Stimulated activated CD8-positive, alpha-beta memory T cell treated with anti-CD3 and anti-CD28 coated beads, Interleukin-12 subunit alpha, Interleukin-12 subunit beta, amount 100 ng/mL, for 24 hours (primary cell): ENCODE measurements at regions not wholly inside any gene's neighbourhood (a gene's known extent, or its start where the extent isn't known, plus 50 kb on each side); places are given as distances from the start of the nearest gene placed in this dataset.
"Not testable (repeated sequence)": the region's sequence is repeated elsewhere in the genome, so short reads cannot be mapped to it uniquely, and the experiment has no call there.

Experiments
- DNase-seq: peaks from one replicate; pipeline ENCODE4 v3.0.0-alpha.2; 2020; ENCODE audit errors: extremely low read depth

DNA sequence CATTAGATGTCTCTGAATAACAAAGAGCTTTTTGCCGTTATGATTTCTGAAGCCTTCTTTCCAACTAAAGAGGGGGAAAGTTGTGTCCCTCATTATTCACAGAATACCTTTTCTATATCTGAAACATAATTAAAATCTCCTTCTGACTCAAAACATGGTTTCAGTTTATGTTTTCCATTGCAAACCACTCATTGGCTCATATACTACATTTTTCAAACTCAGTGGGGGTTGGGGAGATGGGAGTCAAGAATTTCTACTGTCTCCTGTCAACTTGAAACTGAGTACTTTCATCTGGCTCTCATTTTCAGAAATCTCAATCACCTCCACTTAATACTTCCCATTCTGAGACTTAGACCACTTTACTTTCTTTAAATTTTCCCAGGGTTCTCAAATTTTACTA, 1839.5 kb upstream of the PCDH10 start:
- no peak for DNase-seq

GRCh38 chr4:131316086-131316485, 1833.0 kb upstream of the PCDH10 start:
- no peak for DNase-seq

DNA sequence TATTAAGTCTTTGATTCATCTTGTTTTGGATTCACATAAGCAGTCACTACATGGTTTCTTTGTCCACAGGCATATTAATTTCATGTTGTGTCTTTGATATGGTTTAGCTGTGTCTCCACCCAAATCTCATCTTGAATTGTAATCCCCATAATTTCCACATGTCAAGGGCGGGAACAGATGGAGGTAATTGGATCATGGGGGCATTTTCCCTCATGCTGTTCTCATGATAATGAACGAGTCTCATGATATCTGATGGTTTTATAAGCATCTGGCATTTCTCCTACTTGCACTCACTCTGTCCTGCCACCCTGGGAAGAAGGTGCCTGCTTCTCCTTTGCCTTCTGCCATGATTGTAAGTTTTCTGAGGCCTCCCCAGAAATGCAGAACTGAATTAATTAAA, 1811.2 kb upstream of the PCDH10 start:
- no peak for DNase-seq

DNA sequence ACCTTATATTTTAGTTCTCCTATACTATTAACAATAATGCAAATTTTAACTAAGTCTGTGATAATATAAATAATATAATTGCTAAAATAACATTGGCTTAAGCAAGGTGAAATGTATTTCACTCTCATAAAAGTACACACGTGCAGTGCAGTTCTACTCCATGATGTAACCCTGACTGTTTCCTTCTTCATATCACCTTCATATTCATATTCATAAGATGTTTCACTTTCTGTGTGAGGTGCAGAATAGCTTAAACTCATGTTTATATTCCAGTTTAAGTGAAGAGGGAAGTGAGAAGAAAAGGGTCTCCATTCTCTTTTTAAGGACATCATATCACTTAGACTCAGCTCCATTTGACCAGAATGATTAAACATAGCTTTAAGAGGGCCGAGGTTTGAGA, 1810.0 kb upstream of the PCDH10 start:
- DNase-seq, result no peak

- DNase-seq, result no peak
These were observed 1804.3 kb upstream of the PCDH10 start for GRCh38 chr4:131344761-131345160.

GRCh38 chr4:131347816-131348215, 1801.3 kb upstream of the PCDH10 start:
- DNase-seq, result no peak

DNA sequence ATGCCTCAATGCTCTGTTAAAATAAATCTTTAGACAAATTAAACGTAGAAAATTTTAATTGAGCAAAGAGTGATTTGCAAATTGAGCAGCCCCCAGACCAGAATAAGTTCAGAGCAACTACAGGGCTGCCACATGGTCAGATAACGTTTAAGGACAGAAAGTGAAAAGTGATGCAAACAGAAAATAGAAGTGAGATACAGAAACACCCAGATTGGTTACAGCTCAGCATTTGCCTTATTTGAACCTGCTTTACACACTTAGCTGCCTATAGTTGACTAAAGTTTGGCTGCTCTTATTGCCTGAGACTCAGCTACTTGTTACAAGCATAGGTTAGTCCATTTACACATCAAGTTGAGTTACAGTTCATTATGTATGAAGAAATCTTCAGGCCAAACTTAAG, 1800.8 kb upstream of the PCDH10 start:
- DNase-seq, result no peak

- not testable (repeated sequence) for DNase-seq
These were observed 1796.7 kb upstream of the PCDH10 start for GRCh38 chr4:131352371-131352770.

GRCh38 chr4:131366714-131367113, 1782.4 kb upstream of the PCDH10 start:
- no peak for DNase-seq

- no peak for DNase-seq
These were observed 1781.7 kb upstream of the PCDH10 start for GRCh38 chr4:131367441-131367840.

- DNase-seq, result no peak
These were observed 1778.2 kb upstream of the PCDH10 start for GRCh38 chr4:131370846-131371245.

- no peak for DNase-seq
These were observed 1768.0 kb upstream of the PCDH10 start for GRCh38 chr4:131381055-131381454.

DNA sequence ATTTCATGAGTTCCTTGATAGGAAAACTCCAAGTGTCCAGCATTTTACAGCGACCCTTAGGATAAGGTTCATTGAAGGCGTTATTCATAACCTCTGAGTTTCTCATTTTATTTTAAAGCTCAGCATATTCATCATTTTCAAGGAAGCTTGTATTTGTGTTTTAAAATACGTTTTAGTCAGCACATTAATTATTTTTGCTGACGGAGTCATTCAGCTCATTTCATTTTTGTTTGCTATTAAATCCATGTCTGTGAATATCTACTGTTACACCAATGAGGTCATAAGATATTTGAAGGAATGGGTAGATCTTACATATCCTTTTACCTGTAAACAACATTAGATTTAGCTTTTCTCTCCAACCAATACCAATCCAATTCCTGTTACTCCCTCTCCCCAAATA, 1766.3 kb upstream of the PCDH10 start:
- no peak for DNase-seq

- DNase-seq, result no peak
These were observed 1760.8 kb upstream of the PCDH10 start for GRCh38 chr4:131388277-131388676.

DNA sequence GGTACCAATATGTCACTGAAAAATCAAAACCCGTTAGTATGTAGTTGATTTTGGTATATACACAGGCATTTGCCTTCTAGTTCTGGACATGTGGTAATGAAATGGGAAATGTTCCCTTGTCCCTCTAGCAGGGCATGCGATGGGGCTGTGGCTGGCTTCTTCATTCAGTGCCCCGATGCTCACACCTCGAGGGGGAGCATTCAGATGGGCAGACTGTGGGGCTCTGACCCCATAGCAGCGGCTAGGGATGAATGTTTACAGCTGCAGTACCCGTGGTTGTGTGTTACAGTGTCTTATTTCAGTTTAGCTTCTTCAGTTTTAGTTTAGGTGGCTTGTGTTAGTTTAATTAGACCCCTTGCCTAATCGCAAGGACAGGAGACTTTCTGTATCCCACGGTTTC, 1741.0 kb upstream of the PCDH10 start:
- no peak for DNase-seq

- no peak for DNase-seq
These were observed 1737.7 kb upstream of the PCDH10 start for GRCh38 chr4:131411393-131411792.

DNA sequence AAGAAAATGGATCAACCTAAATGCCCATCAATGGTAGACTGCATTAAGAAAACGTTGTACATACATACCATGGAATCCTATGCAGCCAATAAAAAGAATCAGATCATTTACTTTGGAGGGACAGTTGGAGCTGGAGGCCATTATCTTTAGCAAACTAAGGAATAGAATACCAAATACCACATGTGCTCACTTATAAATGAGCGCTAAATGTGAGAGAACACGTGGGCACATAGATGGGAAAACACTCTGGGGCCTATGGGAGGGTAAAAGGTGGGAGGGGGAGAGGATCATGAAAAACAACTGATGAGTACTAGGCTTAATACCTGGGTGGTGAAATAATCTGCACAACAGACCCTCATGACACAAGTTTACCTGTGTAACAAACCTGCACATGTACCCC, 1729.9 kb upstream of the PCDH10 start:
- no peak for DNase-seq

DNA sequence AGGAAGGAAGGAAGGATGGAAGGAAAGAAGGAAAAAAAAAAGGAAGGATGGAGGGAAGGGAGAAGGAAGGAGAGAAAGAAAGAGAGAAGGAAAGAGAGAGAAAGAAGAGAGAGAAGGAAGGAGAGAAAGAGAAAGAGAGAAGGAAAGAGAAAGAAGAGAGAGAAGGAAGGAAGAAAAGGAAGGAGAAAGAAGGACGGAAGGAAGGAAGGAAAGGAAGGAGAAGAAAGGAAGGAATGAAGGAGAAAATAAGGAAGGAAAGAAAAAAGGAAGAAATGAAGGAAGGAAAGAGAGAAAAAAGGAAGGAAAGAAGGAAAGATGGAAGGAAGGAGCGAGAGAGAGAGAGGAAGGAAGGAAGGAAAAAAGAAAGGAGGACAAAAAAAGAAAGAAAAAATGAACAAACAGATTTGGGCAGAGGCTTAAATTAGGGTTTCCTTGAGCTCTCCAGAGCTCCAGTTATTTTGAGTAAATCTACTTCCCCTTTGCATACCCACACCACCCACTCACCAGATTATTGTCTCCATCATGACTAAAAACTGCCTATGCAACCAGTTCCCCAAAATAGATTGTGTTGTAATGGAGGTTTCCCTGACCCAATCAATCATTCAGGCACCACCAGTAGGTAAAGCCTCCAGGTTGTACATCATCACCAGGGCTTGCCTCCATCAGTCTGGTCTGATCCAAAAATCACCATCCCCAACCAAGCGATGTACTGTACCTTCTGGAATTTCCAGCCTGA, 1722.9 kb upstream of the PCDH10 start:
- DNase-seq, result no peak

DNA sequence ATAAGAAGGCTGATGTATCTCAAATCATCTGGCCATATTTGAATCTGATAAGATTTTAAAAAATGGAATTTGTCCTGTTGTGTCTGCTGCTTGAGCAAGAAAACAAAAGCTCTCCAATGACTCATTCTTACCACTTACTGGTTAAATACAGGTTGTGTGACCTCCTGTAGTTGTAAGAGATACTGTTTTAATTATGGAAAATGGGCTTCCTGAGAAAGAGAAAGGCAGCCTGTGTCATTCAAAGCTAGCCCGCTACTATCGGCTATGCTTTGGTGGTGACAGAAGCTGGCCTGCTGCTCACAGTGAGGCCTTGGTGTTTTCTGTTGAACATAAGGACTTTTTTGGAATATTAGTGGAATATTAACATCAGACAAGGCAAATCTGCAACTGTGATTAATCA, 1722.1 kb upstream of the PCDH10 start:
- DNase-seq, result no peak

DNA sequence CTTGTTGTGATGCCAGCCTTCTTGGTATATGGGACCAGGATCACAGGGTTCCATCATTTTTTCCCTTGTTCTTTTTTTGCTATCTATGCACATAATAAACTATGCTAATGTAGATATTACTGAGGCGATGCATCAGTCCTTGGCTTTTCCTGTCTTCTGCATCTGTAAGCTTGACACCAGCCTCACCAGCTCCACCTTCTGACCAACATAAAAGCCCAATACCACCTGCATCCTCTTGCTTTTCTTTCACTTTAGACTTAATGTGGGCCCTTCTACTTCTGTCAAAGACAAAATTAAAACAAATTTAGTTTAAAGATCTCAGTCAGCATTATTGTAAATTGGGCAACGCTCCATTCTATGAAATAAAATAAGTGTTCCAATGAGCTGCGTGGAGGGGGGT, 1718.8 kb upstream of the PCDH10 start:
- no peak for DNase-seq

DNA sequence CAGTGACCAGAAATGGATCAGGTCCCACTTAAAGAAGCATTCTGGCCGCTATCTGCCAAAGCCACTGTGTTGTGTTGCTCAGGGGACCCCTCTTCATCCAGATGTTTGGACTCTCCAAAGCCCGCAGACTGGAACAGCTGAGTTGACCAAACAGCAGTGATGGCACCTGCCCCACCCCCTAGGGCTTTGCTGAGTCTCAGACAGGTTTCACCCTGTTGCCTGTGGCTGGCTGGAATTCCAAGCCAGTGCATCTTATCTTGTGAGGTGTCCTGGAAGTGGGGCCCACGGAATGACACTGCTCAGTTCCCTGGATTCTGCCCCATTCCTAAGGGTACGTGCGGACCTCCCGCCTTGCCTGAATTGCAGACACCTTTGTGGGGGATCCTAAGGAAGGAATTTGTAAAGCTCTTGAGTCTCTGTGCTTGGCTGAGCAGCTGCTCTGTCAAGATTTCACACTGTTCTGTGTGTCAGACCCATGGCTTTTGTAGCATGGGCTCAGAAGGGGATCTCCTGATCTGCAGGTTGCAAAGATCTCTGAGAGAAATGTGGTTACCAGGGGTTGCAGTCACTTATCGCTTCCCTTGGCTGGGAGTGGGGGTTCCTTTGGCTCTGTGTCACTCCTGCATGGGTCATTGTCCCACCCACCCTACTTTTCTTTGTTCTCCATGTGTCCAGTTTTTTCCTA, 1707.9 kb upstream of the PCDH10 start:
- no peak for DNase-seq

GRCh38 chr4:131447883-131448282, 1701.2 kb upstream of the PCDH10 start:
- DNase-seq, result no peak

DNA sequence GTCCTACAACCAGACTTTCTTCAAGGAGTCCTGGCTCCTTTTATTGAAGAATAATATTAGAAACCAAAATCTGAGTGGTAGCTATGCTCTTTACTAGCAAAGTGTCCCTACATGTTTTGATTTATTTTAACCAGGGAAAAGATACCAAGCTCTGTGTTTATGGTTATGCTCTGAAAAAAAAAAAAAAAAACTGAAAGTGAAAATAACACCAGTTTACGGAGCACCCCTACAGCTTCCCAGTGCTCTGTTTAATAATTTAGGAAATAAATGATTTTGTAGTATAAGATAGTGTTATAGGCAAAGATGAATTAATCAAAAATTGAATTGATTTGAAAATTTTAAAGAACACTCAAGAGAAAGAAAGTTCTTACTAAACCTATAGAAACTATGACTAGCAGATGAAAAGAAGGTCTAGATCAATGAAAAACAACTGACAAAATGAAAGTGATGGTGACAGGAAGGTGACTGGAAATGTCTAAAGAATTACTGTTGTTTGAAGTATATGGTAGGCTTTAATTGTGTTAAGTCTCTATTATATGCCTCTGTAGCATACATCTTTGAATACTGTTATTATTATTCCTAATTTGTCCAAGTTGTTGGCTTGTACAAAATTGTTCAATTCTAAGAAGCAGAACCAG, 1698.4 kb upstream of the PCDH10 start:
- DNase-seq, result no peak
